Calu3 (cell line): ENCODE measurements at regions not wholly inside any gene's neighbourhood (a gene's known extent, or its start where the extent isn't known, plus 50 kb on each side); places are given as distances from the start of the nearest gene placed in this dataset.

ENCODE experiments used
- BruUV-seq: library from RNA; stranded (reverse); fragments of 400-500 nt; replicated peaks from 2 replicates; lab custom pipeline; 2021; lab: Mats Ljungman, UMichigan
- CTCF ChIA-PET: fragments of 300-600 bp; sonication (Branson Sonifier 250); formaldehyde crosslinking; loops from one replicate; lab custom pipeline; 2022; ENCODE audit warnings: antibody characterized with exemption; lab: Charles Lee
- DNase-seq: peaks from one replicate; pipeline ENCODE4 v3.0.0; 2022
- H3K27ac Mint-ChIP-seq: one replicate; pipeline ENCODE4 v1.8.0; 2022; ENCODE audit warnings: mixed read lengths; ENCODE audit not compliant: unreplicated experiment
- H3K27me3 Mint-ChIP-seq: one replicate; pipeline ENCODE4 v1.8.0; 2022; ENCODE audit warnings: mixed read lengths; ENCODE audit not compliant: unreplicated experiment
- H3K36me3 Mint-ChIP-seq: one replicate; pipeline ENCODE4 v1.8.0; 2022; ENCODE audit warnings: mild to moderate bottlenecking, moderate library complexity, mixed read lengths; ENCODE audit not compliant: insufficient read depth, unreplicated experiment
- H3K4me1 Mint-ChIP-seq: one replicate; pipeline ENCODE4 v1.8.0; 2022; ENCODE audit warnings: mild to moderate bottlenecking, low read depth, mixed read lengths; ENCODE audit not compliant: unreplicated experiment
- H3K4me3 Mint-ChIP-seq: one replicate; pipeline ENCODE4 v1.8.0; 2022; ENCODE audit warnings: mild to moderate bottlenecking, low read depth, moderate library complexity, mixed read lengths; ENCODE audit not compliant: unreplicated experiment
- H3K9me3 Mint-ChIP-seq: one replicate; pipeline ENCODE4 v1.8.0; 2022; ENCODE audit warnings: low read depth, mixed read lengths; ENCODE audit not compliant: unreplicated experiment
- CTCF ChIP-seq: fragments of 200-600 bp; IDR thresholded peaks from one replicate; pipeline ENCODE4 v1.8.0; 2022; ENCODE audit warnings: antibody characterized with exemption; ENCODE audit not compliant: unreplicated experiment
- intact Hi-C: fragments of 100-400 bp; cut with micrococcal nuclease; formaldehyde crosslinking; loops from one replicate; pipeline ENCODE4 v1.10.0; 2022; ENCODE audit not compliant: unreplicated experiment

GRCh38 chr2:573025-573424, 104.2 kb downstream of the TMEM18 start:
- no peak overlapping the region for H3K27ac Mint-ChIP-seq

GRCh38 chr2:569681-570080, 107.5 kb downstream of the TMEM18 start:
- H3K9me3 Mint-ChIP-seq: peaks cover 15% of the 10 kb centered on the region
- BruUV-seq: no TSS peak
- H3K36me3 Mint-ChIP-seq: no peaks in the 10 kb centered on the region
- H3K27ac Mint-ChIP-seq: no peak overlapping the region
- no peaks in the 10 kb centered on the region for H3K27me3 Mint-ChIP-seq
- TF ChIP-seq CTCF: no peak
- peaks cover 11% of the 10 kb centered on the region for H3K4me1 Mint-ChIP-seq
- intact Hi-C loops: no loop called here
- H3K4me3 Mint-ChIP-seq: no peak overlapping the region
- no peak for DNase-seq
- CTCF ChIA-PET: interaction anchor here (0.8 kb wide), 1 partner anchor 65 kb away, joined by 3 read pairs; no protein-coding TSS in a partner anchor

More at GRCh38 chr2:573025-573424, 104.2 kb downstream of the TMEM18 start:
- intact Hi-C loops: no loop called here
- CTCF ChIA-PET: no interaction called here
- TF ChIP-seq CTCF: no peak
- DNase-seq: no peak
- Mint-ChIP-seq H3K36me3 (no peaks in the 10 kb centered on the region), H3K9me3 (peaks cover 16% of the 10 kb centered on the region), H3K4me1 (peaks cover 9% of the 10 kb centered on the region), H3K4me3 (no peak overlapping the region), H3K27me3 (no peaks in the 10 kb centered on the region)
- no TSS peak for BruUV-seq

- peaks cover 11% of the 10 kb centered on the region for H3K4me1 Mint-ChIP-seq
- peak overlapping the region; percentile 44 for H3K27ac Mint-ChIP-seq
- H3K9me3 Mint-ChIP-seq: peaks cover 15% of the 10 kb centered on the region
- TF ChIP-seq CTCF: no peak
- peak overlapping the region; percentile 64 for H3K4me3 Mint-ChIP-seq
- CTCF ChIA-PET: no interaction called here
- intact Hi-C loops: no loop called here
- H3K27me3 Mint-ChIP-seq: no peaks in the 10 kb centered on the region
- no TSS peak for BruUV-seq
- no peaks in the 10 kb centered on the region for H3K36me3 Mint-ChIP-seq
- no peak for DNase-seq
Measured at GRCh38 chr2:568639-569235, 108.5 kb downstream of the TMEM18 start.

- Mint-ChIP-seq H3K9me3 (peaks cover 15% of the 10 kb centered on the region), H3K27me3 (no peaks in the 10 kb centered on the region), H3K27ac (peak overlapping the region; percentile 44), H3K4me1 (peaks cover 11% of the 10 kb centered on the region), H3K36me3 (no peaks in the 10 kb centered on the region), H3K4me3 (peak overlapping the region; percentile 64)
- BruUV-seq: no TSS peak
- intact Hi-C loops: no loop called here
- peak; percentile 33 for DNase-seq
- no peak for TF ChIP-seq CTCF
- CTCF ChIA-PET: interaction anchor here (1.0 kb wide), 1 partner anchor 35 kb away, joined by 3 read pairs; no protein-coding TSS in a partner anchor
Measured at GRCh38 chr2:567865-568638, 109.2 kb downstream of the TMEM18 start.
